Gastroesophageal sphincter (tissue), 4 donors: ENCODE measurements at regions not wholly inside any gene's neighbourhood (a gene's known extent, or its start where the extent isn't known, plus 50 kb on each side); places are given as distances from the start of the nearest gene placed in this dataset.

Experiments
- ATAC-seq: fragments of 150-250 bp; one replicate; pipeline ENCODE4 v1.9.1; 2016; ENCODE audit warnings: mild to moderate bottlenecking, moderate library complexity
- H3K27ac ChIP-seq, 4 donors: fragments of 200-600 bp; sonication (generic) in 3 of 4; 1 replicate in 3 of 4; 2 replicates in 1 of 4; pipeline ENCODE4 v1.5.1; 2016 to 2019
- H3K27me3 ChIP-seq: fragments of 200-600 bp; sonication (generic); one replicate; pipeline ENCODE4 v1.5.1; 2019
- H3K36me3 ChIP-seq, 2 donors: fragments of 200-600 bp; sonication (generic); one replicate each; pipeline ENCODE4 v1.5.1; 2019; ENCODE audit warnings: control low read depth in 1 of 2
- H3K4me1 ChIP-seq, 3 donors: fragments of 200-600 bp; sonication (generic); 1 replicate in 2 of 3; 2 replicates in 1 of 3; pipeline ENCODE4 v1.5.1; 2016 to 2019; ENCODE audit warnings: control low read depth in 2 of 3
- H3K4me3 ChIP-seq, 2 donors: fragments of 200-600 bp; sonication (generic); one replicate each; pipeline ENCODE4 v1.5.1; 2019; ENCODE audit warnings: mild to moderate bottlenecking in 1 of 2, moderate library complexity in 1 of 2
- H3K9me3 ChIP-seq, 3 donors: fragments of 200-600 bp; sonication (generic); one replicate each; pipeline ENCODE4 v1.5.1; 2017 to 2019; ENCODE audit warnings: control low read depth in 2 of 3
- EP300 ChIP-seq: sonication (generic); formaldehyde crosslinking; IDR thresholded peaks from one replicate; pipeline ENCODE4 v1.6.1; 2017; ENCODE audit warnings: antibody characterized with exemption, mild to moderate bottlenecking
- POLR2A ChIP-seq, 2 donors: fragments of 450-650 bp; IDR thresholded peaks; one replicate each; pipeline ENCODE4 v1.6.1; 2017; ENCODE audit warnings: antibody characterized with exemption in 2 of 2, mild to moderate bottlenecking in 2 of 2, moderate library complexity in 1 of 2
- POLR2AphosphoS5 ChIP-seq: sonication (generic); formaldehyde crosslinking; IDR thresholded peaks from one replicate; pipeline ENCODE4 v1.6.1; 2017; ENCODE audit warnings: antibody characterized with exemption
- WGBS, 2 donors: methylation state at CpG; one replicate each; pipeline ENCODE4 v1.1.5; 2018; ENCODE audit warnings: low coverage in 1 of 2; 5-methylcytosine and 5-hydroxymethylcytosine counted together
- TF ChIP-seq, protein P1 (sequence below), 4 experiments: fragments of 200-600 bp in 2 of 4; fragments of 450-650 bp in 2 of 4; sonication (generic) in 1 of 4; IDR thresholded peaks; one replicate each; pipeline ENCODE4 v1.5.1; 2017 to 2019; ENCODE audit warnings: antibody characterized with exemption in 4 of 4, mild to moderate bottlenecking in 2 of 4, moderate library complexity in 2 of 4

DNA sequence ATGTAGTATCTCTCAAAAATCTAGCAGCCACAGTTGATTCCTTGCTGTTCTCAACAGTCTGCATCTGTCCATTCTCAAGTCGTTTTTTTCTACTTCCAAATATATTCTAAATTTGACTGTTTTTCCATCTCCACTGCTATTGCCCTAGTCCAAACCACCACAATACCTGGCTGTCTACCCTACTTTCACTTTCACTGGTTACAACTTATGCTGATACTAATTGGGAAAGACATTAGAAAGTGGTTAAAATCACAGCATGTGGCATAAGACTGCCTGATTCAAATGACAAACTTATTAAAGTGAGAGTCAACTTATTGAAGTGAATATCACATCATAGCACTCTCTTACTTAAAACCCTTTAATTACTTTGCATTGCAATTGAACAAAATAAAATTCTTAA lies 72.6 kb downstream of the CHST2 start:
- H3K27me3 ChIP-seq, result no peaks in the 10 kb centered on the region
- no peak overlapping the region for H3K27ac ChIP-seq
- WGBS, 2 donors, result 64 to 100% methylated on average over 1 of the region's 1 CpG
- no peaks in the 10 kb centered on the region for H3K36me3 ChIP-seq
- no peaks in the 10 kb centered on the region for H3K9me3 ChIP-seq
- H3K4me1 ChIP-seq, result no peaks in the 10 kb centered on the region
- no peak overlapping the region for H3K4me3 ChIP-seq
- no peak for ATAC-seq
- no peak for TF ChIP-seq POLR2A (IDR thresholded peaks at IDR 0.05)
- TF ChIP-seq, protein P1, sequence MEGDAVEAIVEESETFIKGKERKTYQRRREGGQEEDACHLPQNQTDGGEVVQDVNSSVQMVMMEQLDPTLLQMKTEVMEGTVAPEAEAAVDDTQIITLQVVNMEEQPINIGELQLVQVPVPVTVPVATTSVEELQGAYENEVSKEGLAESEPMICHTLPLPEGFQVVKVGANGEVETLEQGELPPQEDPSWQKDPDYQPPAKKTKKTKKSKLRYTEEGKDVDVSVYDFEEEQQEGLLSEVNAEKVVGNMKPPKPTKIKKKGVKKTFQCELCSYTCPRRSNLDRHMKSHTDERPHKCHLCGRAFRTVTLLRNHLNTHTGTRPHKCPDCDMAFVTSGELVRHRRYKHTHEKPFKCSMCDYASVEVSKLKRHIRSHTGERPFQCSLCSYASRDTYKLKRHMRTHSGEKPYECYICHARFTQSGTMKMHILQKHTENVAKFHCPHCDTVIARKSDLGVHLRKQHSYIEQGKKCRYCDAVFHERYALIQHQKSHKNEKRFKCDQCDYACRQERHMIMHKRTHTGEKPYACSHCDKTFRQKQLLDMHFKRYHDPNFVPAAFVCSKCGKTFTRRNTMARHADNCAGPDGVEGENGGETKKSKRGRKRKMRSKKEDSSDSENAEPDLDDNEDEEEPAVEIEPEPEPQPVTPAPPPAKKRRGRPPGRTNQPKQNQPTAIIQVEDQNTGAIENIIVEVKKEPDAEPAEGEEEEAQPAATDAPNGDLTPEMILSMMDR (IDR thresholded peaks at IDR 0.05), result no peak
- TF ChIP-seq POLR2AphosphoS5, result no peak
- TF ChIP-seq EP300, result no peak

DNA sequence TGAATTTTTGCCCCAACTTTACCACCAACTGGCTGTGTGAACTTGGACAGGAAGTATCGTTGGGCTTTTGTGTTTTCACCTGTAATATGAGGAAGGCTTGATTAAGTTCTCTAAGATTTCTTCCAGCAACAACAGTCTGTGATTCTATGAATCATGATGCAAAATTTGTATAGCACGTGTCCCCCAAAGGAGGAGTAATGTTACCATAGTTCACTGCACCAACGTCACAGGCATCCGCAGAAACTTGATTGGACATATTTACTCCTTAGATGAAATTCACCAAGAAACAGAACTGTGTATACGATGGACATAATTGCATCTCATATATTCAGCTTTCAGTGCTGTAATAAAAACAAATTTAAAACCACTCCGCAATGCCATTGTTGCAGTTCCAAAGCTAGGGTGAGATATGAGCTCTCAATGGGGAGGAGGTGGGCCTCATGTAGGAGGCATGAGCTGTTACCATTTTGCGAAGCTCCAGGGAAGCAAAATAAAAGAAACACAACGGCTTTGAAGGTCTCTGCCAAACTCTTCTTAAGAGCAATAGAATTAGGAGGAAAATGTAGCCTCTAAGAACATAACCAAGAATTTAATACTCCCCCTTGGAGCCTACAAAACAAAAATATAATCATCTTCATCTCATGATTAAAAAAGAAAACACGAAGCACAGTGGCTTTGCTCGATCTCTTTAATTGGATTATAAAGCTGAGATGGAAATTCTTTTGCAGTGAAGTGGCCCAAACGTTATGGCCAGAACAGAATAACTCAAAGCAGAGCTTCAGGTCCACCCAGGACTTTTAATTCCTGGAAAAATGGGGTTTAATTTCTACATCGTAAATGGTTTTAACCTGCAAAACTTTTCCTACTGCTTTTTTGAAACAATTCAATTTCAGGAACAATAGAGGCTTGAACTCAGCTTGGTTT lies 80.7 kb downstream of the CHST2 start:
- Histone ChIP-seq H3K27ac (no peak overlapping the region), H3K4me3 (no peak overlapping the region), H3K27me3 (no peaks in the 10 kb centered on the region), H3K36me3 (no peaks in the 10 kb centered on the region), H3K9me3 (no peaks in the 10 kb centered on the region), H3K4me1 (no peaks in the 10 kb centered on the region)
- WGBS, 2 donors, result 79 to 80% methylated on average over 10 to 12 of the region's 12 CpGs
- no peak for ATAC-seq
- TF ChIP-seq, protein P1 (IDR thresholded peaks at IDR 0.05), result no peak
- no peak for TF ChIP-seq EP300
- TF ChIP-seq POLR2AphosphoS5, result no peak
- no peak for TF ChIP-seq POLR2A (IDR thresholded peaks at IDR 0.05)

DNA sequence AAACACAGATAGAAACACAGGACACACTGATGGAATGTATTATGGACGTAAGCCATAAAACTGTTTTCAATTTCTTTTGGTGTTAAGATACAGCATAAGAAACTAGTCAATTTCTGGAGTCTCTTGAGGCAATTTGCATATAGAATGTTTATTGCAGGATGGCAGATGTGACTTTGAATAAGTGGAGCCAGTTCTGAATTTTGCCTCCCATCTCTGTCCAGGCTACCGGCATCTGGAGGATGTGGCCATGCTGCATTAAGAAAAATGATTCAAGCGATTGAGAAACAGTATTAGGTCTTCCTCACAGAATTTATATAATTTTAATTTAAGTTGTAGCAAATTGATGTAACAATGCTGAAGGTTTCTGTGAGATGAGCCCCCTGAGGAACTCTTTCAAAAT lies 81.5 kb downstream of the CHST2 start:
- Histone ChIP-seq H3K4me3 (no peak overlapping the region), H3K27ac (no peak overlapping the region), H3K27me3 (no peaks in the 10 kb centered on the region), H3K36me3 (no peaks in the 10 kb centered on the region), H3K9me3 (no peaks in the 10 kb centered on the region), H3K4me1 (no peaks in the 10 kb centered on the region)
- TF ChIP-seq POLR2AphosphoS5 (no peak), EP300 (no peak), POLR2A (IDR thresholded peaks at IDR 0.05) (no peak)
- TF ChIP-seq, protein P1 (IDR thresholded peaks at IDR 0.05), result no peak
- ATAC-seq, result no peak
- 90 to 100% methylated on average over 3 of the region's 3 CpGs for WGBS, 2 donors

DNA sequence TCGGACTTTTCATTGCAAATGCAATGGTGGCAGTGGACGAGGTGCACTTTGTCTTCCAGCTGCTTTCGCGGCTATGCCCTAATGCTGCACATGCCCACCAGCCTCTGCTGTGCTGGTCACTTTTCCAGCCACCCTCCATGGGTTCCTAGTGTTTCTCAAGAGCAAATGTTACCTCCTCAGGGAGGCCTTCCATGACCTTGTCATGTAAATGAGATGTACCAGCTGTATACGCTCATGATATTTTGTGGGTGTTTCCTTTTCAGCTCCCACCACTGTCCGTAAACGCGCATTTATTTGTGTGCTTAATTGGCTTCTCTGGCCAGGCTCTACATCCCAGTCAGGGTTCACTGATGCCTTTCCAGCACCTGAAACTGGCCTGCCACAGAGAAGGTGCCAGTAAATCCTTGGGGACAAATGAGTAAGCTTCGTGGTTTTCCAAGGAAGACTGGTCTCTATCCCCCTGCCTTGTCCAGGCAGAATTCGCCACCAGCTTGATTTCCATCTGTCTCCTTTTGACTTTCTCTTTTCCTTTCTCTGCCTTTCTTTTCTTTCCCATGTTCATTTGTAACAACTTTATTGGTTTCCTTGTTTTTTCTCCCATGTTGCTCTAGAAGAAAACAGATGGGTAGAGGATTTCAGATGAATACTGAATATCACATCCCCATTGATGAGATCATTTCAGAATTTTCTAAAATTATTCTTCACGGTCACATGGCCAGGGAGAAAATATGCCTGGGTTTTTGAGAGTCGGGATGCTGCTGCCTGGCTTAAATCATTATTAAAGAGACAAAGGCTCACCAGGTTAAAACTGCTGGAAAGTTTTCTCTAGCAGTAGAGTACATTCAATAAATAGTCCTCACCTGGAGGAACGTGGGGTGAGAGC lies 82.5 kb downstream of the CHST2 start:
- Histone ChIP-seq H3K27ac (no peak overlapping the region), H3K4me1 (no peaks in the 10 kb centered on the region), H3K36me3 (no peaks in the 10 kb centered on the region), H3K9me3 (no peaks in the 10 kb centered on the region), H3K4me3 (no peak overlapping the region), H3K27me3 (no peaks in the 10 kb centered on the region)
- TF ChIP-seq, protein P1 (IDR thresholded peaks at IDR 0.05), result no peak
- TF ChIP-seq EP300 (no peak), POLR2AphosphoS5 (no peak), POLR2A (IDR thresholded peaks at IDR 0.05) (no peak)
- WGBS, 2 donors, result 59 to 68% methylated on average over 12 of the region's 13 CpGs
- ATAC-seq, result no peak
